ENCODE measurements at regions not wholly inside any gene's neighbourhood (a gene's known extent, or its start where the extent isn't known, plus 50 kb on each side); places are given as distances from the start of the nearest gene placed in this dataset.

GRCh38 chr13:60312851-60313505, 84.0 kb upstream of the TDRD3 start:
- Histone ChIP-seq H3K9me2 (replicated peaks; ENCODE audit: insufficient read depth, low read length) (no peaks in the 10 kb centered on the region), H2AFZ (ENCODE audit: low read length) (no peak overlapping the region), H3K27me3 (replicated peaks; ENCODE audit: insufficient read depth, low read length) (no peaks in the 10 kb centered on the region), H3K9me3 (replicated peaks; ENCODE audit: insufficient read depth, low read length) (no peaks in the 10 kb centered on the region), H3K27ac (ENCODE audit: low read length) (no peak overlapping the region), H4K20me1 (ENCODE audit: insufficient read depth, low read length) (no peaks in the 10 kb centered on the region), H3K9ac (ENCODE audit: low read length) (no peak overlapping the region), H3F3A (ENCODE audit: insufficient read depth, low read length) (no peaks in the 10 kb centered on the region), H3K4me3 (ENCODE audit: low read length) (no peak overlapping the region), H3K79me2 (ENCODE audit: low read length) (no peaks in the 10 kb centered on the region), H3K4me1 (ENCODE audit: low read length) (no peaks in the 10 kb centered on the region), H3K4me2 (ENCODE audit: low read depth, low read length) (no peak overlapping the region), H3K36me3 (replicated peaks; ENCODE audit: insufficient read depth, low read length) (no peaks in the 10 kb centered on the region)
- no peak for DNase-seq
- TF ChIP-seq CTCF (IDR thresholded peaks at IDR 0.05; ENCODE audit: low read length): no peak
- no peak for TF ChIP-seq EZH2phosphoT487 (IDR thresholded peaks at IDR 0.05; ENCODE audit: low read length)
- TF ChIP-seq EZH2 (optimal IDR thresholded peaks at IDR 0.05; ENCODE audit: low read depth, low read length): no peak

- Histone ChIP-seq H3K4me2 (ENCODE audit: low read depth, low read length) (no peak overlapping the region), H3K9me2 (replicated peaks; ENCODE audit: insufficient read depth, low read length) (no peaks in the 10 kb centered on the region), H3K4me1 (ENCODE audit: low read length) (no peaks in the 10 kb centered on the region), H3K36me3 (replicated peaks; ENCODE audit: insufficient read depth, low read length) (no peaks in the 10 kb centered on the region), H3K27me3 (replicated peaks; ENCODE audit: insufficient read depth, low read length) (no peaks in the 10 kb centered on the region), H3K9me3 (replicated peaks; ENCODE audit: insufficient read depth, low read length) (no peaks in the 10 kb centered on the region), H3K27ac (ENCODE audit: low read length) (no peak overlapping the region), H3K4me3 (ENCODE audit: low read length) (no peak overlapping the region), H3K9ac (ENCODE audit: low read length) (no peak overlapping the region), H2AFZ (ENCODE audit: low read length) (no peak overlapping the region), H4K20me1 (ENCODE audit: insufficient read depth, low read length) (no peaks in the 10 kb centered on the region), H3K79me2 (ENCODE audit: low read length) (no peaks in the 10 kb centered on the region), H3F3A (ENCODE audit: insufficient read depth, low read length) (no peaks in the 10 kb centered on the region)
- no peak for DNase-seq
- TF ChIP-seq EZH2 (optimal IDR thresholded peaks at IDR 0.05; ENCODE audit: low read depth, low read length) (no peak), EZH2phosphoT487 (IDR thresholded peaks at IDR 0.05; ENCODE audit: low read length) (no peak), CTCF (IDR thresholded peaks at IDR 0.05; ENCODE audit: low read length) (no peak)
These were observed 78.8 kb upstream of the TDRD3 start for GRCh38 chr13:60318186-60318585.

GRCh38 chr13:60324131-60324530, 72.9 kb upstream of the TDRD3 start:
- H3K27me3 ChIP-seq (replicated peaks; ENCODE audit: insufficient read depth, low read length): no peaks in the 10 kb centered on the region
- no peaks in the 10 kb centered on the region for H4K20me1 ChIP-seq (ENCODE audit: insufficient read depth, low read length)
- no peak overlapping the region for H3K4me2 ChIP-seq (ENCODE audit: low read depth, low read length)
- no peak overlapping the region for H3K27ac ChIP-seq (ENCODE audit: low read length)
- no peaks in the 10 kb centered on the region for H3K36me3 ChIP-seq (replicated peaks; ENCODE audit: insufficient read depth, low read length)
- no peak for TF ChIP-seq CTCF (IDR thresholded peaks at IDR 0.05; ENCODE audit: low read length)
- TF ChIP-seq EZH2phosphoT487 (IDR thresholded peaks at IDR 0.05; ENCODE audit: low read length): no peak
- no peak for TF ChIP-seq EZH2 (optimal IDR thresholded peaks at IDR 0.05; ENCODE audit: low read depth, low read length)
- H3K4me1 ChIP-seq (ENCODE audit: low read length): no peaks in the 10 kb centered on the region
- no peak overlapping the region for H3K4me3 ChIP-seq (ENCODE audit: low read length)
- no peak overlapping the region for H2AFZ ChIP-seq (ENCODE audit: low read length)
- H3F3A ChIP-seq (ENCODE audit: insufficient read depth, low read length): no peaks in the 10 kb centered on the region
- no peaks in the 10 kb centered on the region for H3K79me2 ChIP-seq (ENCODE audit: low read length)
- no peaks in the 10 kb centered on the region for H3K9me3 ChIP-seq (replicated peaks; ENCODE audit: insufficient read depth, low read length)
- no peak overlapping the region for H3K9ac ChIP-seq (ENCODE audit: low read length)
- DNase-seq: no peak
- no peaks in the 10 kb centered on the region for H3K9me2 ChIP-seq (replicated peaks; ENCODE audit: insufficient read depth, low read length)

Measured in MM.1S (cell line).